ENCODE measurements at regions not wholly inside any gene's neighbourhood (a gene's known extent, or its start where the extent isn't known, plus 50 kb on each side); places are given as distances from the start of the nearest gene placed in this dataset.

GRCh38 chr6:101290346-101290745 lies 103.2 kb upstream of the GRIK2 start:
- TF ChIP-seq CSRNP3 (CRISPR knock-in tag; IDR thresholded peaks at IDR 0.05) = no peak
- no peak for ATAC-seq

DNA sequence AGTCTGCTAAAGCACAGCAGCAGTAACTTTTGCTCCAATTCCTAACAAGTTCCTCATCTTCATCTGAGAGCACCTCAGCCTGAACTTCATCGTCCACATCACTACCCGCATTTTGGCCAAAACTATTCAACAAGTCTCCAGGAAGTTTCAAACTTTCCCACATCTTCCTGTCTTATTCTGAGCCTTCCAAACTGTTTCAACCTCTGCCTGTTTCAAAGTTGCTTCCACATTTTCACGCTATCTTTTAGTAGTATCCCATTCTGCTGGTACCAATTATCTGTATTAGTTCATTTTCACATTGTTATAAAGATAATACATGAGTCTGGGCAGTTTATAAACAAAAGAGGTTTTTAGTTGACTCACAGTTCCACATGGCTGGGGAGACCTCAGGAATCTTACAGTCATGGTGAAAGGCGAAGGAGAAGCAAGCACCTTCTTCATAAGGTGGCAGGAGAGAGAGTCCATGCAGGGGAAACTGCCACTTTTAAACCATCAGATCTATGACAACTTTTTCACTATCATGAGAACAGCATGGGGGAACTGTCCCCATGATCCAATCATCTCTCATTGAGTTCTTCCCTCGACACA lies 99.4 kb upstream of the GRIK2 start:
- TF ChIP-seq ZFP30 (CRISPR knock-in tag; IDR thresholded peaks at IDR 0.05) (no peak), CSRNP3 (CRISPR knock-in tag; IDR thresholded peaks at IDR 0.05) (no peak), ZNF70 (CRISPR knock-in tag; IDR thresholded peaks at IDR 0.05) (no peak), CREB5 (CRISPR knock-in tag; IDR thresholded peaks at IDR 0.05; ENCODE audit: low read depth) (no peak), RARB (CRISPR knock-in tag; IDR thresholded peaks at IDR 0.05) (no peak), TOX (CRISPR knock-in tag; IDR thresholded peaks at IDR 0.05; ENCODE audit: borderline replicate concordance) (no peak), ZNF8 (CRISPR knock-in tag; IDR thresholded peaks at IDR 0.05) (no peak), ARNTL (CRISPR knock-in tag; IDR thresholded peaks at IDR 0.05; ENCODE audit: borderline replicate concordance, low read depth) (no peak), OSR1 (CRISPR knock-in tag; IDR thresholded peaks at IDR 0.05) (no peak), ZNF565 (CRISPR knock-in tag; conservative IDR thresholded peaks at IDR 0.05; ENCODE audit: low read depth) (no peak), POU6F1 (CRISPR knock-in tag; IDR thresholded peaks at IDR 0.05; ENCODE audit: borderline replicate concordance, low read depth) (no peak), BACH2 (CRISPR knock-in tag; IDR thresholded peaks at IDR 0.05; ENCODE audit: borderline replicate concordance) (no peak)
- TF ChIP-seq, protein P1, sequence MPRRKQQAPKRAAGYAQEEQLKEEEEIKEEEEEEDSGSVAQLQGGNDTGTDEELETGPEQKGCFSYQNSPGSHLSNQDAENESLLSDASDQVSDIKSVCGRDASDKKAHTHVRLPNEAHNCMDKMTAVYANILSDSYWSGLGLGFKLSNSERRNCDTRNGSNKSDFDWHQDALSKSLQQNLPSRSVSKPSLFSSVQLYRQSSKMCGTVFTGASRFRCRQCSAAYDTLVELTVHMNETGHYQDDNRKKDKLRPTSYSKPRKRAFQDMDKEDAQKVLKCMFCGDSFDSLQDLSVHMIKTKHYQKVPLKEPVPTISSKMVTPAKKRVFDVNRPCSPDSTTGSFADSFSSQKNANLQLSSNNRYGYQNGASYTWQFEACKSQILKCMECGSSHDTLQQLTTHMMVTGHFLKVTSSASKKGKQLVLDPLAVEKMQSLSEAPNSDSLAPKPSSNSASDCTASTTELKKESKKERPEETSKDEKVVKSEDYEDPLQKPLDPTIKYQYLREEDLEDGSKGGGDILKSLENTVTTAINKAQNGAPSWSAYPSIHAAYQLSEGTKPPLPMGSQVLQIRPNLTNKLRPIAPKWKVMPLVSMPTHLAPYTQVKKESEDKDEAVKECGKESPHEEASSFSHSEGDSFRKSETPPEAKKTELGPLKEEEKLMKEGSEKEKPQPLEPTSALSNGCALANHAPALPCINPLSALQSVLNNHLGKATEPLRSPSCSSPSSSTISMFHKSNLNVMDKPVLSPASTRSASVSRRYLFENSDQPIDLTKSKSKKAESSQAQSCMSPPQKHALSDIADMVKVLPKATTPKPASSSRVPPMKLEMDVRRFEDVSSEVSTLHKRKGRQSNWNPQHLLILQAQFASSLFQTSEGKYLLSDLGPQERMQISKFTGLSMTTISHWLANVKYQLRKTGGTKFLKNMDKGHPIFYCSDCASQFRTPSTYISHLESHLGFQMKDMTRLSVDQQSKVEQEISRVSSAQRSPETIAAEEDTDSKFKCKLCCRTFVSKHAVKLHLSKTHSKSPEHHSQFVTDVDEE (CRISPR knock-in tag; IDR thresholded peaks at IDR 0.05) = no peak
- ATAC-seq = no peak

- no peak for ATAC-seq
- no peak for TF ChIP-seq GLIS3 (CRISPR knock-in tag; IDR thresholded peaks at IDR 0.05)
- TF ChIP-seq TCF4 (CRISPR knock-in tag; IDR thresholded peaks at IDR 0.05; ENCODE audit: borderline replicate concordance) = no peak
- TF ChIP-seq ZNF565 (CRISPR knock-in tag; conservative IDR thresholded peaks at IDR 0.05; ENCODE audit: low read depth) = no peak
- no peak for TF ChIP-seq PPARA (CRISPR knock-in tag; IDR thresholded peaks at IDR 0.05; ENCODE audit: borderline replicate concordance)
- no peak for TF ChIP-seq CSDC2 (CRISPR knock-in tag; IDR thresholded peaks at IDR 0.05)
- no peak for TF ChIP-seq SNAI2 (CRISPR knock-in tag; IDR thresholded peaks at IDR 0.05)
- no peak for TF ChIP-seq ISL1 (CRISPR knock-in tag; IDR thresholded peaks at IDR 0.05)
- TF ChIP-seq ZC3H10 (CRISPR knock-in tag; IDR thresholded peaks at IDR 0.05) = no peak
- TF ChIP-seq ZNF8 (CRISPR knock-in tag; IDR thresholded peaks at IDR 0.05) = no peak
- TF ChIP-seq ESRRG (CRISPR knock-in tag; IDR thresholded peaks at IDR 0.05) = no peak
- TF ChIP-seq OSR1 (CRISPR knock-in tag; IDR thresholded peaks at IDR 0.05) = no peak
- no peak for TF ChIP-seq TOX (CRISPR knock-in tag; IDR thresholded peaks at IDR 0.05; ENCODE audit: borderline replicate concordance)
- no peak for TF ChIP-seq CREB5 (CRISPR knock-in tag; IDR thresholded peaks at IDR 0.05; ENCODE audit: low read depth)
- TF ChIP-seq RARB (CRISPR knock-in tag; IDR thresholded peaks at IDR 0.05) = no peak
- TF ChIP-seq BACH2 (CRISPR knock-in tag; IDR thresholded peaks at IDR 0.05; ENCODE audit: borderline replicate concordance) = no peak
- TF ChIP-seq ZFP3 (CRISPR knock-in tag; IDR thresholded peaks at IDR 0.05) = no peak
Measured at GRCh38 chr6:101294676-101295075, 98.8 kb upstream of the GRIK2 start.
